ENCODE measurements at regions not wholly inside any gene's neighbourhood (a gene's known extent, or its start where the extent isn't known, plus 50 kb on each side); places are given as distances from the start of the nearest gene placed in this dataset.

DNA sequence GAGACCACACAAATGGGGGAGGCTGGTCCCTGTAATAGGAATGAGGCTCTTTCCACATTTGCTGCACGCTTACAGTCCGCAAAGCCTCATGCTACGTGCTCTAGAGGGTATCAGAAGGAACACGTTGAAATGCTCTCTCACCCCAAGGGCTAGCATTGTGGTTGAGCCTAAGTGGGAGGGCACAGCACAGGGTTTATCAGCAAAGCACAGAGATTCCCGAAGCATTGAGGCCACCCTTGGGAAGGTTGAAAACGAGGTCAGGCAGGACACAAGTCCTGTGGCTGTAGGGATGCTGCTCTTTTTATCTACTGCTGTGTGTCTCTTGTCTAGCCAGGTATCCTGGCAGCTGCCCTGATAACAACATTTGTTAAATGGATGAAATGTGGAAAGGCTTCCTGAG, 378.3 kb downstream of the EN1 start:
- Histone ChIP-seq H3K27ac (no peak overlapping the region), H3K27me3 (no peaks in the 10 kb centered on the region), H3K4me1 (ENCODE audit: low read depth) (peaks cover 2% of the 10 kb centered on the region), H3K9me3 (ENCODE audit: low read depth) (no peaks in the 10 kb centered on the region), H3K36me3 (no peaks in the 10 kb centered on the region), H3K4me3 (no peak overlapping the region)
- DNase-seq (ENCODE audit: low read depth in 1 of 2, low spot score in 1 of 2), result peak in 1 of 2 donors; percentile 10
- TF ChIP-seq, protein P1, sequence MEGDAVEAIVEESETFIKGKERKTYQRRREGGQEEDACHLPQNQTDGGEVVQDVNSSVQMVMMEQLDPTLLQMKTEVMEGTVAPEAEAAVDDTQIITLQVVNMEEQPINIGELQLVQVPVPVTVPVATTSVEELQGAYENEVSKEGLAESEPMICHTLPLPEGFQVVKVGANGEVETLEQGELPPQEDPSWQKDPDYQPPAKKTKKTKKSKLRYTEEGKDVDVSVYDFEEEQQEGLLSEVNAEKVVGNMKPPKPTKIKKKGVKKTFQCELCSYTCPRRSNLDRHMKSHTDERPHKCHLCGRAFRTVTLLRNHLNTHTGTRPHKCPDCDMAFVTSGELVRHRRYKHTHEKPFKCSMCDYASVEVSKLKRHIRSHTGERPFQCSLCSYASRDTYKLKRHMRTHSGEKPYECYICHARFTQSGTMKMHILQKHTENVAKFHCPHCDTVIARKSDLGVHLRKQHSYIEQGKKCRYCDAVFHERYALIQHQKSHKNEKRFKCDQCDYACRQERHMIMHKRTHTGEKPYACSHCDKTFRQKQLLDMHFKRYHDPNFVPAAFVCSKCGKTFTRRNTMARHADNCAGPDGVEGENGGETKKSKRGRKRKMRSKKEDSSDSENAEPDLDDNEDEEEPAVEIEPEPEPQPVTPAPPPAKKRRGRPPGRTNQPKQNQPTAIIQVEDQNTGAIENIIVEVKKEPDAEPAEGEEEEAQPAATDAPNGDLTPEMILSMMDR (IDR thresholded peaks at IDR 0.05; ENCODE audit: low read depth, low read length), result no peak

DNA sequence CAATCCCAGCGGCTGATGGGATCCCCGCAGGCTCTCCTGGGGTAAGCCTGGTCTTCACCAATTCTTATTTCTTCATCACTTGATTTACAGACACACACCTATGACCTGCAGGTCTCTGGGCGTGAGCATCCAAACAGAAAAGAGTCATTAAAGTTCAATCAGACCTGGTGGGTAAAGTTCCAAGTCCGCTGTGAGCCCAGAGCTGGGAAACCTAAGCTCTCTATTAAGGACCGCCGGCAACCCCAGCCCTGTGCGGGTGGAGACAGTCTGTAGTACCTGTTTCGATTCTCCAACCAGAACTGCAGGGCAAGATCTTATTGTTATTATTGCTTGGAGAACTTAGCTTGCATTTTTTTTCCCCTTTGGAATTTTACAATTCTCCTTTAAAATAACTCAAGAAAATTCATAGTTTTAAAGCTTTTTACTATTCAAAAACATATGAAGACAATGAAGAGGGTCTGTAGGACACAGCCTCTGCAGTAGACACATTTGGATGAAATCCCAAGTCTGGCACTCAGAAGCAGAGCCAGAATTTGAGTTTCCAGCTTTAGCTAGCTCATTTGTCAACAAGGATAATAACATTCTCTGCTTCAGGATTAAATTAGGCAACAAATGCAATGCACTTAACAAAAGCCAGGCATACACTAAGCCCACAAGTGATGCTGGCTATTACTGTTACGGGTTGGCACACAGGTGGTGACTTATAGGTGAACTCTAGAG, 376.4 kb downstream of the INSIG2 start:
- no peak overlapping the region for H3K27ac ChIP-seq

DNA sequence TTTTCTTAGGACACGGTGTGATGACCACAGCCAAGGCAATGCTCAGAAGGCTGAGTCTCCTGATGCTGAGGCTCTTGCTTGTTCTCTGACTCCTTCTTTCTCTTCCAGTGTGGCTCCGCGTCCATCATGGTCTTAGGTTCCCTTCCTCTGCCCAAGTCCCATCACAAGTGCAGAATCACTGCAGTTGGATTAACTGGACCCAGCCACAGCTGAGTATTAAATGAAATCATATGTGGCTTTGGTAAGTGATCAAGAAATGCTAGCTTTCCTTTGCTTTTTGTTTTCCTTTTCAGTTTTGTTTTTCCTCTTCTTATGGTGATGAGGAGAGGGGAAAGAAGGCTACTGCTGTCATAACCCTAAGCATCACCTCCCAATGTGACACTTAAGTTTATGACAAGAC, 375.8 kb downstream of the INSIG2 start:
- Histone ChIP-seq H3K4me1 (ENCODE audit: low read depth) (no peaks in the 10 kb centered on the region), H3K9me3 (ENCODE audit: low read depth) (no peaks in the 10 kb centered on the region), H3K4me3 (no peak overlapping the region), H3K27ac (no peak overlapping the region), H3K27me3 (no peaks in the 10 kb centered on the region), H3K36me3 (no peaks in the 10 kb centered on the region)
- TF ChIP-seq, protein P1 (IDR thresholded peaks at IDR 0.05; ENCODE audit: low read depth, low read length), result no peak
- DNase-seq (ENCODE audit: low read depth in 1 of 2, low spot score in 1 of 2), result no peak

More for the DNA sequence above, 376.4 kb downstream of the INSIG2 start:
- DNase-seq (ENCODE audit: low read depth in 1 of 2, low spot score in 1 of 2), result no peak
- Histone ChIP-seq H3K27me3 (no peaks in the 10 kb centered on the region), H3K36me3 (no peaks in the 10 kb centered on the region), H3K4me3 (no peak overlapping the region), H3K9me3 (ENCODE audit: low read depth) (no peaks in the 10 kb centered on the region), H3K4me1 (ENCODE audit: low read depth) (no peaks in the 10 kb centered on the region)
- TF ChIP-seq, protein P1 (IDR thresholded peaks at IDR 0.05; ENCODE audit: low read depth, low read length), result no peak

DNA sequence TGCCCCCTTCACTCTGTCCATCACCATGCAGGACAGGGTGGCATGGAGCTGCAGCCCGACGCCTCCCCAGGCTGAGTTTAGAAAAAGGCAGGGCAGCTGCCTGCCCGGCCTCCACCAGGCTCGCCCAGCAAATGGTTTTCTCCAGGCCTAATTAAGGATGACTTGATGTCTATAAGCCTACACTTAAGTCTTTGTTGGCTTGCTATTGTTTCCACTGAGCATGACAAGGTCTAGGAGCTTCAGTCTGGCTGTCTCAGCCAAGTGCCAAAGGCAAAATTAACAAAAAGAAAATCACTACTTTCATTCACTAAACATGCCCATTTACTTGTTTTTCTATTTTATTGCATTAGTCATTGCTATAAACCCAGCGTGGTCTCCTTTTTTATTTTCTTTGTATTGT, 372.2 kb downstream of the INSIG2 start:
- H3K9me3 ChIP-seq (ENCODE audit: low read depth), result no peaks in the 10 kb centered on the region
- no peaks in the 10 kb centered on the region for H3K36me3 ChIP-seq
- H3K4me3 ChIP-seq, result no peak overlapping the region
- H3K27me3 ChIP-seq, result no peaks in the 10 kb centered on the region
- H3K27ac ChIP-seq, result no peak overlapping the region
- H3K4me1 ChIP-seq (ENCODE audit: low read depth), result no peaks in the 10 kb centered on the region
- DNase-seq (ENCODE audit: low read depth in 1 of 2, low spot score in 1 of 2), result no peak
- TF ChIP-seq, protein P1 (IDR thresholded peaks at IDR 0.05; ENCODE audit: low read depth, low read length), result no peak

DNA sequence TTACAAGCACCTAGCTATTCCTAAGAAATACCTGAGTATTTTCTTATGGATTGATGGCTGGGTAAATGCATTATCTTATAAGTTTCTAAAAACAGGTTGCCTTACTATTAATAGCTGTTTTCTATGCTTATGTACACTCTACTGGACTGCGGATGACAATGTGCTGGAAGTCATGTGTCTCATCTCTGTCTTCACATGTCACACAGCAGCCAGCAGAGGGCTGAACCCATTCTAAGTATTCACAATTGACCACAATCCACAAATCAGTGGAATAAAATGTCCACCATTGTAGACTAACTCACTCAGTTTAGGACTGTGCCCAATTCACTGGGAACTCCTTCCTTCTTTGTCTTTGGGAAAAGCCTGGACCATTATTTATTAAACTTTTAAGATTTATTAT, 371.2 kb downstream of the INSIG2 start:
- TF ChIP-seq, protein P1 (IDR thresholded peaks at IDR 0.05; ENCODE audit: low read depth, low read length), result no peak
- Histone ChIP-seq H3K4me3 (no peak overlapping the region), H3K27me3 (no peaks in the 10 kb centered on the region), H3K4me1 (ENCODE audit: low read depth) (no peaks in the 10 kb centered on the region), H3K9me3 (ENCODE audit: low read depth) (no peaks in the 10 kb centered on the region), H3K36me3 (no peaks in the 10 kb centered on the region), H3K27ac (no peak overlapping the region)
- DNase-seq (ENCODE audit: low read depth in 1 of 2, low spot score in 1 of 2), result no peak
